ENCODE measurements at regions not wholly inside any gene's neighbourhood (a gene's known extent, or its start where the extent isn't known, plus 50 kb on each side); places are given as distances from the start of the nearest gene placed in this dataset.

DNA sequence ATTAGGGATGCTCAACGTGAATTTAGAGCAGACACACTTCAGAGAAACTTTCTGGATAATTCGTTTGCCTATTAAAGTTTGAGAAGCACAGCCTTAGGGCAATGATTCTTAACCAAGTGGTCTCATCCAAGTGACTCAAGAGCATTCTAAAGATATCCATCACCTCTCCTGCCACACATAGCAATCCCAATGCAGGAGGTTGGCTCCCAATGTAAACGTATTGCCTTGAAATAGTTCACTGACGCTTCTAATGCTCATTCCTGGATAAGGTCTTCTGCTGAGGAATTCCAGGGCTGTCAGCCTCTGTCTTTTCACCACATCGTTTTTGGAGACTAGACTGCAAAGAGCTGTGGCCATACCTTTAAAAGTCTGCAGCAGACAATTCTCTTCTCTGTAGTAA lies 279.8 kb upstream of the DACH1 start:
- Histone ChIP-seq H3K9ac (ENCODE audit: insufficient read depth, low read length, poor library complexity, severe bottlenecking) (no peak overlapping the region), H4K20me1 (ENCODE audit: insufficient read depth, low read length) (no peaks in the 10 kb centered on the region), H3K36me3 (replicated peaks in 1 of 2; ENCODE audit: control insufficient read depth in 1 of 2, insufficient read depth in 2 of 2, low read length in 2 of 2) (no peaks in the 10 kb centered on the region), H2AFZ (ENCODE audit: insufficient read depth, low read depth, low read length, poor library complexity, severe bottlenecking) (no peak overlapping the region), H3K4me2 (replicated peaks; ENCODE audit: extremely low read depth, low read length, poor library complexity, severe bottlenecking) (no peak overlapping the region), H3K27me3 (ENCODE audit: control insufficient read depth in 2 of 2, insufficient read depth in 2 of 2, low read length in 2 of 2) (no peaks in the 10 kb centered on the region), H3K79me2 (ENCODE audit: insufficient read depth, low read length) (no peaks in the 10 kb centered on the region), H3K27ac (ENCODE audit: low read depth in 1 of 2, low read length in 2 of 2) (no peak overlapping the region), H3K9me3 (replicated peaks in 1 of 2; ENCODE audit: control insufficient read depth in 1 of 2, insufficient read depth in 1 of 2, low read length in 2 of 2) (no peaks in the 10 kb centered on the region), H3K4me3 (replicated peaks in 1 of 3; ENCODE audit: low read depth in 2 of 3, low read length in 3 of 3) (no peak overlapping the region), H3K4me1 (ENCODE audit: control insufficient read depth in 1 of 2, insufficient read depth in 2 of 2, low read length in 2 of 2) (no peaks in the 10 kb centered on the region)
- intact Hi-C loops (cut with micrococcal nuclease), result no loop called here
- no peaks in the 10 kb centered on the region for H3K36me3 Mint-ChIP-seq
- peaks cover 0 to 5% (median 2%) of the 10 kb centered on the region in 7 donors for H3K9me3 Mint-ChIP-seq
- no peaks in the 10 kb centered on the region for H3K27me3 Mint-ChIP-seq (ENCODE audit: low read depth in 3 of 3)
- WGBS (ENCODE audit: insufficient coverage), result 94% methylated on average over 4 of the region's 5 CpGs
- TF ChIP-seq CTCF (IDR thresholded peaks at IDR 0.05), result no peak
- DNase-seq, result no peak
- no peak overlapping the region for H3K27ac Mint-ChIP-seq
- no peak overlapping the region for H3K4me3 Mint-ChIP-seq
- H3K4me1 Mint-ChIP-seq, result no peaks in the 10 kb centered on the region

- H3K79me2 ChIP-seq (ENCODE audit: insufficient read depth, low read length), result no peaks in the 10 kb centered on the region
- no peak overlapping the region for H3K4me3 ChIP-seq (replicated peaks in 1 of 3; ENCODE audit: low read depth in 2 of 3, low read length in 3 of 3)
- Mint-ChIP-seq H3K9me3 (peaks cover 0 to 5% (median under 1%) of the 10 kb centered on the region in 7 donors), H3K36me3 (no peaks in the 10 kb centered on the region), H3K4me1 (no peaks in the 10 kb centered on the region), H3K27me3 (ENCODE audit: low read depth in 3 of 3) (no peaks in the 10 kb centered on the region), H3K27ac (no peak overlapping the region), H3K4me3 (no peak overlapping the region)
- H3K4me1 ChIP-seq (ENCODE audit: control insufficient read depth in 1 of 2, insufficient read depth in 2 of 2, low read length in 2 of 2), result no peaks in the 10 kb centered on the region
- WGBS (ENCODE audit: insufficient coverage), result no CpG with 5 or more reads among the region's 2 CpGs
- H3K36me3 ChIP-seq (replicated peaks in 1 of 2; ENCODE audit: control insufficient read depth in 1 of 2, insufficient read depth in 2 of 2, low read length in 2 of 2), result no peaks in the 10 kb centered on the region
- H4K20me1 ChIP-seq (ENCODE audit: insufficient read depth, low read length), result no peaks in the 10 kb centered on the region
- intact Hi-C loops (cut with micrococcal nuclease), result no loop called here
- no peak overlapping the region for H3K4me2 ChIP-seq (replicated peaks; ENCODE audit: extremely low read depth, low read length, poor library complexity, severe bottlenecking)
- H3K27me3 ChIP-seq (ENCODE audit: control insufficient read depth in 2 of 2, insufficient read depth in 2 of 2, low read length in 2 of 2), result no peaks in the 10 kb centered on the region
- TF ChIP-seq CTCF (IDR thresholded peaks at IDR 0.05), result no peak
- DNase-seq, result no peak
- no peak overlapping the region for H2AFZ ChIP-seq (ENCODE audit: insufficient read depth, low read depth, low read length, poor library complexity, severe bottlenecking)
- no peak overlapping the region for H3K27ac ChIP-seq (ENCODE audit: low read depth in 1 of 2, low read length in 2 of 2)
- no peak overlapping the region for H3K9ac ChIP-seq (ENCODE audit: insufficient read depth, low read length, poor library complexity, severe bottlenecking)
- no peaks in the 10 kb centered on the region for H3K9me3 ChIP-seq (replicated peaks in 1 of 2; ENCODE audit: control insufficient read depth in 1 of 2, insufficient read depth in 1 of 2, low read length in 2 of 2)
Measured at GRCh38 chr13:72145383-72145782, 278.4 kb upstream of the DACH1 start.

Measured in CD14-positive monocyte (primary cell).